ENCODE measurements at regions not wholly inside any gene's neighbourhood (a gene's known extent, or its start where the extent isn't known, plus 50 kb on each side); places are given as distances from the start of the nearest gene placed in this dataset.

- DNase-seq: no peak
Measured at GRCh38 chr3:66592927-66593625, 92.3 kb upstream of the LRIG1 start.

GRCh38 chr3:66593978-66594377 is 93.2 kb upstream of the LRIG1 start:
- no peak for DNase-seq

DNA sequence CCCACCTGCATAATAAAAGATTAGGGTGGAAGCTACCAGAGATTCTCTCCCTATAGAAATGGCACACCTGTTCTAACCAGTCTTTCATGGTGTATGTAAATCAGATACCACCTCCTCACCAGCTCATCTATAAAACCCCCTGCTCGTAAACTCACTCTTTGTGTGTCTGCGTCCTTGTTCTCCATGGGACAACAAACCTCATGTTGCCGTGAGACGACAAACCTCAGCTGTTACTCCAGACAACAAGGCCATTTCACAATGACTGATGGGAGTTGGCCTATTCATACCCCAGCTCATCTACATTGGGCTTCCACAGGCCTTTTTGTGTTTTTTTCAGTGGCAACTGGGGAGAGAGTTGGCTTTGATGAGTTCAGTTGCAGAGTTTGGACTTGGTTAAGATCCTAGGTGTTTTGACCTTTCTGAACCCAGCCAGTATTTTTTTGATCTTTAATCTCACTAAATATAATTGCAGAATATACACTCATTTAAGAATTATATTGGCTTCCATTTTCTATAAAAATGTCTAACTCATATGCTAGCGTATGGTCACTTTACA is 96.6 kb upstream of the LRIG1 start:
- DNase-seq: no peak

DNA sequence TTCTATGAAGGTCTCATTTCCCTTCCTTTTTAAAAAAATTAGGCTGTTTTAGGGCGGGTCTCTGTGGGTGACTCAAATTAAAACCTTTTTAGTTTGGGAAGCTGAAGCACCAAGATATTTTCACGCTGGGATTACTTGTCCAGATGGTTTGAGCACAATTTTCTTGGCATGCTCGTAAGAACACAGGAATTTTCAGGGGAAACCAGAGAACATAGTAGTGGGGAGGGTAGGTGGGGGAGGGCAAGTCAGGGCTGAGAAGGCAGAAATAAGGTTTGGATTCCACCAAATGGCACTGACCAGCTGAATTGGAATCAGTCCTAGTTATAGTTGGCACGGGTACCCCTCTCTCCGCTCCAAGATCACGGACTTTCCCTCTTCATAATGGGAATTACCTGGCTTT is 97.3 kb upstream of the LRIG1 start:
- peak; percentile 68 for DNase-seq

DNA sequence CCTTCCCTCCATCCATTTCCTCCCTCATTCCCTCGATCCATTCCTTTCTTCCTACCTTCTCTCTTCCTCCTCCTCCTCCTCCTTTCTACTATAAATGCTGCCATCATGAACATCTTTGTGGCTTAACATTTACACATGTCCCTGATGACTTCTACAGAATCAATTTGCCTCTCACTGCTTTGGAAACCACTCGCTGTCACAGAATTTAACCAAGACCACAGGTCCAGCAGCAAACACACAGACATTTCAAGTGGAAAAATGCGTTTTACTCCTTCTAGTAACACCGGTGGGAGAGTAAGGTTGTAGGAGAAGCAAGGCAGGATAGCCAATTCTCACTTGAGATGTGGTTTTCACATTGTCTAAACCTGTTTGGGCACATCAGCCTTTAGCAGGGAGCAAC is 101.4 kb upstream of the LRIG1 start:
- no peak for DNase-seq

DNA sequence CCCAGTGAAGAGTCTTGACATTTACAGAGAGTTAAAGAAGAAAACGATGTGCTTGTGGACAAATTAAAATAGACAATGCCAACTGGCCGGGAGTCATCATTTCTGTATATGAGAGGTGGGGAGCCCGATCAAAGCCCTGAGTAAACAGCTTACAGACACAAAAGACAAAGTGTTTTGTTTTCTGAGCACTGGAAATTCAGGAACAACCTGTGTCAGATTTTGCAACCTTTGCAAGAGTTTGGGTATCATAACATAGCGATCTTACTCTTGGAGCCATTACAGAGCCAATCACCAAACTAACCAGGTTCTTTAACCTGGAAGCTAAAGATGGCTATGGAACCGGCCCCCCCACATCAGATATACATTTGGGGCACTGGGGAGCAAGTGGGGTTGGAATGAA is 101.9 kb upstream of the LRIG1 start:
- DNase-seq: no peak

DNA sequence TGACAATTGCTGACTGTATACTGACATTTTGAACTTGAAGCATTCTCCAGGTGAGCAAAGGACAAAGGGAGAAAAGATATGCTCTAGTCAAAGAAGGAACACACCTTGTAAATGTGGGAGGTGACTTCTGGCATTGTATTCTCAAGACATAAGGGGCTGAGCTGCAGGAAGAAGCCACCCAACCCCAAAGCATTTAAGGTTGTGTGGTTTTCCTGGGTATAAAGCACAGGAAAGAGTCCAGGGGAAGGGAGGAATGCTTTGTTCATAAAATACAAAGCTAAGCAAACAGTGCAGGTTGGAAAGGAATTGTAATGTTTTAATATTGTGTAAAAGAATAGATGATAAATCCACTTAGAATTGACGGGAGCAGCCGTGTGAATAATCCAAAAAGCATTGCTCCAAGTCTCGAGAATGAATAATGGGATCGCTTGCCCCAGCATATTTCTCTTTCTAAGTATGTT is 102.4 kb upstream of the LRIG1 start:
- DNase-seq: no peak

DNA sequence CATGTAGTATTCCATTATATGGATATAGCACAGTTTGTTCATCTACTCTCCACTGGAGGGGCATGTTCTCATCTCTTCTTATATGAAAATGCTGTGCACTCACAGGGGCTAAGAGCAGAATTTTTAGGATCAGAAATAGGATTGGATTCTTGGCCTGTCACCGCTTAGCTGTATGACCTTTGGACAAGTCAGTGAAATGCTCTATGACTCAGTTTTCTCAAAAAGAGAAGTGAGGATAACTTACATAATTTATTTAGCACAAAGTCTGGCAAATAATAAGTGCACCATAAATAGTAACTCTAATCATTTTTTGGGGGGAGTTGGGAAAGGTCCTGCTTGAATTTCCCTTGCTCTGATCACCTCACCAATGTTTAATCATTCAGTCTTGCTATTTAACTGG is 103.7 kb upstream of the LRIG1 start:
- no peak for DNase-seq

- DNase-seq: no peak
Measured at GRCh38 chr3:66606126-66606525, 105.3 kb upstream of the LRIG1 start.

DNA sequence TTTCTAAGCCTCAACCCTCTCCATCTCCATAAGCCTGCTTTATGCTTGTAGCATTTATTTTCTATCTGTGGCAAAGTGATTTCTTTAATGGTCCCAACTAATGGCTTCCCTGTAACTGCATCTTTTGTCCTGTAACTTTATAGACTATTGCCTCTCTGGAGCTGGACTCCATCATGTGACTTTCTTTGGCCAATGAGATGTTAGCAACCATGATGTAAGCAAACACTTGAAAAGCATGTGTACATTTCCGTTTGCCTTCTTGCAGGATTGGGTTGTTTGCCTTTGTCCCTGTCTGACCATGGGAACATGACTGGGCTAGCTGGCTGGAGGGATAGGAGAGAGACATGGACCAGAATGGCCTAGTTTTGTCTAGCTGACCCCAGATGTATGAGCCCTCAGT is 106.0 kb upstream of the LRIG1 start:
- no peak for DNase-seq

GRCh38 chr3:66609660-66610561 is 109.1 kb upstream of the LRIG1 start:
- peak; percentile 64 for DNase-seq

DNA sequence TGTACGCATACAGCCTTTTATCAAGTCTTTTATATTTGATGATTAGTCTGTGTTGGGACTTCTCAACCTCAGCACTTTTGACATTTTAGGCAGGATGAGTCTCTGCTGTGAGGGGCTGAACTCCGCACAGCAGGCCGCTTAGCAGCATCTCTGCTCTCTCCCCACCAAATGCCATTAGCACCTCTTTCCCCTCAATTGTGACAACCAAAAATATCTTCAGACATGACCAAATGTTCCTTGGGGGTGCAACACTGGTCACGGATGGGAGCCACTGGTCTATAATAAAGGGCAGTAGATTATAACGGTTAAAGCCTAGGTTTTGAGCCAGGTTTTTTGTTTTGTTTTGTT is 109.7 kb upstream of the LRIG1 start:
- no peak for DNase-seq

GRCh38 chr3:66615643-66616301 is 115.0 kb upstream of the LRIG1 start:
- DNase-seq: no peak

DNA sequence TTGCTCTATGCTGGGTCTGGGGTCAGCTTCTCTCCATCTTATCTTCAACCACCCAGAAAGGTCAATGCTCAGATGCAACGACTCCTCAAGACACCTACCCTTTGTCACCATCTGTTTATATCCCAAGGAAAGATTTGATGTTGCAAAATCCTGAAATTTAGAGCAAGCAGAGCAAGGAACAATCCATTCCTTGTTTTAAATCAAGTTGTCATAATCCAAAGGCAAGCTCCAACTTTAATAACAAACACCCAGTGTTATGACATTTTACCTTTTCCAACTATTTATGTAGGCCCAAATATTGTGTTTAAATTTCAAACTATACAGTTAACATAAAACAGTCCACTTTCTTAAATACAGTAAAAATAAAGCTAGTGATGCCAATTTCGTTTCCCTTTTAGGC is 116.5 kb upstream of the LRIG1 start:
- DNase-seq: no peak

DNA sequence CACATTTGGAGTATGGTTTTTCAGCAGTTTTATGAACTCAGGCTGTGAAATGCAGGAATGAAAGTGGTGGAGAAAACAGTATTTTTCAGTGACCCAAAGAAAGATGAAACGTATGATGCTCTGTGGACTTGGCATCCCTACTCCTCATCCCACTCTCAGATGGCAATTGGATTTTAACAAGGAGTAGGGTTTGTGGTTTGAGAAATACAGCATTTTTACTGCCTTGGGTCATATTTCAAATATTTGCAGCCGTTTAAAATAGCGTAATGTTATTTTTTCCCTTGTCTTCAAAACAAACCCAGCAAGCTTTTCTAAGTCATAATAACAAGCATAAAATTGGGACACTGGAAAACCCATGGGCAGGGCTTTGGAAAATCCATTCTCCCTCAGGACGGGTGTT is 117.2 kb upstream of the LRIG1 start:
- no peak for DNase-seq

DNA sequence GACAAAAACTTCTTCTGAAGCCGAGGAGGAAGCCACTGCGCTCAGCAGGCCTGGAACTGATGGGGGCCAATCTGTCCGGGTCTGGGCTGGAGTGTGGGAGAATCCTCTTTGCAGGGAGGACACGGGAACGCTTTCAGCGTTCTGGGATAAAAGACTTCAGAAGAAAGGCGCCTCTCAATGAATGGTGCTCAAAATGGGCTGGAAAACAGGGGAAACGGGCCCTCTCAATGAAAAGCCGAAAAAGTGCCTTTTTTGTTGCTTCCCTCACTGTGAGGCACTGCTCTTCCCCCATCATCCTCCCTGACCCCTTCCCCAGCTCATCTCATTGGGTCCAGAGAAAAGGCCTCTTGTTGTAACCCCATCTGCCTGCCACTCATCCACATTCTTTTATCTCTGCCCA is 119.5 kb upstream of the LRIG1 start:
- no peak for DNase-seq

DNA sequence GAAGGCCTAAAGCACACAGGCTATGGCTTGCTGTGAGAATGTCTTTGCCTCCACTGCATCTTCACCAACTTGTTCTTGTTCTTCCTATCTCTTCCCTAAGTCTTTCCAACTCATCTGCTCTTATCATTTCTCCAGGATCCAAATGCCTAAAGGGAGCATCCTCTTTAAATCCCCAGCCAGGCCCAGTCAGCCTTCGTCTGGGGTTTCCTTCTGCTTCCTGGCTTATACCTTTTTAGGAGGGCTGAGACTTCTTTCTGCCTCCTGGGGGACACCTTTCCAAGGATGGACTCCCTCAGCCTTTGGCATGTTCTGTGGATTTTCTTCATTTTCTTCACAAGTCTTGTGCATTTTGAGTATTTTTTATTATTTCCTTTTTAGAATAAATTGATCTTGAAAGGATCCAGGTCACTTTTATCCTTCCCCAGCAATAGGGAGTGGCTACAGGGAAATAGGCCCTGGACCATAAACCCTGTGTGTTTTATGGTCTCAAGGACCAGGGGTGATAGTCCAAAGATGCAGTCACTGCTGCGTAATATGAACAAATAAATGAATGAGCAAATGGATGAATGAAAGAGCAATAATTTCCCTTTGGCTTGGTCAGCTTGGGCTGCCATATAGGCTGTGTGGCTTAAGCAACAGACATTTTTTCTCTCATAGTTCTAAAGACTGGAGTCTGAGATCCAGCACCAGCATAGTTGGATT is 122.1 kb upstream of the LRIG1 start:
- no peak for DNase-seq

DNA sequence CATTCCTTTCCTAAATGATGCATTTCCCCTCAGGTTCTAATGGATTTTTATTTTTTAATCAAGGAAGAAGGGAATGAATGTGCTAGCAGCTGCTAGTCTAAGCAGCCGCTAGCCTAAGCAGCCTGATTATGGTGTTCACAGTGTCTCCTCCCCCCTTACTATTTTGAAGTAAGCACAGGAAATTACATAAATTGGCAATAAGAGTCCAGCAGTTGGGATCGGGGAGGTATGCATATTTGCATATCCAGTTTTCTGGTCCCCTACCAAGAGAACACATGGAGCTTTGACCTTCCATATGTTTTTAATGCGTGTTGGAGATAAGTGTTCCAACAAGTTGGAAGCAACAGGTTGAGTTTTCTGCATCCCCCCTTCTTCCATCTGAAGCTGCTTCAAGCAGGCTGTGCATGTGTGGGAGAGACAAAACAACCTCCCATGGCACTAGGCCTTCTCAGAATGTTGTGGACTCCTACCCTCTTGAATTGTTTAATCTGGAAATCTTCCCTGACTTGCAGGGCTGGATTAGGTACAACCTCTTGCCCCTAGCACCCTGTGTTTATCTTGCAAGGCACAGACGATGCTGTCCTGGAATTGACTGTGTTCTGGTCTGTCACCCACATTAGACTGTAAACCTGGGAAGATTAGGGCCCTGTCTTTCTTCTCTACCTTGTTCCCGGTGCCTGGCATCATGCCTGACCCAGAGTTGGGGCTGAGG is 124.8 kb upstream of the LRIG1 start:
- DNase-seq: no peak

DNA sequence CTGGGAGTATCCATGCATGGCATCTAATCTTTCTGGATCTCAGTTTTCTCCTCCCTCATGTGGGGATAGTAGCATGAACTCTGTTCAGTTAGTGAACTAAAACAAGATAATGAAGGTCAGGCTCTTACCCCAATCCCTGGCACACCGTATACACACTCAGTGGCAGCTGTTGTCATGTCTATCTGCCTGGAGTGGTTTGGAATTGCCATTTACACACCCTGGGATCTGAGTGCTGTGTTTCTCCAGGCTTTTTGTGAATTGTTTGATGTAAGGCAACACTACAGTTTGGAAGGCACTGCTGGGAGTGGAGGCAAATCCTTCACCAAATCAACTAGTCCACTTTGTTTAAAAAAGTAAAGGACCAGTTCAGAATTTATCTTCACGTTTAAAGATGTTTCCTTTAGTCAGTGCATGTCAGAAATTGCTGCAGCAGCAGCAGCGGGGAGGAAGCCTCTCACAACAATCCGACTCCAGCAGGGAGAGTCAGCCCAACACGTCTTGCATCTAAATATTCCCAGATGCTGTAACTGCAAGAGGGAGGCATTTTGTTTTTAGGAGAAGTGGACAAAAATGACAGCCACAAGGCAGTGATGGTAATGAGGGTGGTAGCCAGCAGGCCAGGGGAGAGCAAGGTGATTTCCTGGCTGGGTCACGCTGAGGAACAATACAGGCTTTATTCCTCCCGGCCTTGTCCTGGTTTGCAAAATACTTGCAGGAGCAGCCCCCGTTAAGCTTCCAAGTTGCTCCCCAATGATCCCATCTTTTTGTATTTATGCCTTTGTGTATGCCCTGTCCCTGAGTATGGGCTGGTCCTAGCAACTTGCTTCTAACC is 128.5 kb upstream of the LRIG1 start:
- DNase-seq: no peak

GRCh38 chr3:66629982-66630368 is 129.2 kb upstream of the LRIG1 start:
- no peak for DNase-seq

All from femur (tissue), 1 donor.